GM19438 (cell line): ENCODE measurements at regions not wholly inside any gene's neighbourhood (a gene's known extent, or its start where the extent isn't known, plus 50 kb on each side); places are given as distances from the start of the nearest gene placed in this dataset.
"Not testable (repeated sequence)": the region's sequence is repeated elsewhere in the genome, so short reads cannot be mapped to it uniquely, and the experiment has no call there.

ENCODE experiments used
- ATAC-seq: cut with Tn5 transposase; IDR thresholded peaks from one replicate; pipeline ENCODE4 v1.9.1; 2021; ENCODE audit warnings: low read depth; ENCODE audit not compliant: unreplicated experiment

- ATAC-seq: not testable (repeated sequence)
These were observed 109.0 kb upstream of the IRAK1BP1 start for GRCh38 chr6:78758297-78758798.

GRCh38 chr6:78768271-78768670 is 99.1 kb upstream of the IRAK1BP1 start:
- no peak for ATAC-seq

GRCh38 chr6:78770765-78771164 is 96.6 kb upstream of the IRAK1BP1 start:
- no peak for ATAC-seq

- ATAC-seq: no peak
These were observed 95.8 kb upstream of the IRAK1BP1 start for GRCh38 chr6:78771586-78771985.

- ATAC-seq: no peak
These were observed 86.3 kb upstream of the IRAK1BP1 start for GRCh38 chr6:78781001-78781400.

- ATAC-seq: not testable (repeated sequence)
These were observed 84.0 kb upstream of the IRAK1BP1 start for GRCh38 chr6:78783366-78783765.

GRCh38 chr6:78797270-78797669 is 70.1 kb upstream of the IRAK1BP1 start:
- ATAC-seq: no peak

GRCh38 chr6:78799682-78800081 is 67.7 kb upstream of the IRAK1BP1 start:
- ATAC-seq: no peak

GRCh38 chr6:78806792-78807191 is 60.6 kb upstream of the IRAK1BP1 start:
- ATAC-seq: not testable (repeated sequence)

- ATAC-seq: not testable (repeated sequence)
These were observed 59.5 kb upstream of the IRAK1BP1 start for GRCh38 chr6:78807655-78808355.

- no peak for ATAC-seq
These were observed 58.9 kb upstream of the IRAK1BP1 start for GRCh38 chr6:78808356-78808891.

GRCh38 chr6:78808933-78809332 is 58.4 kb upstream of the IRAK1BP1 start:
- no peak for ATAC-seq

GRCh38 chr6:78810146-78810545 is 57.2 kb upstream of the IRAK1BP1 start:
- no peak for ATAC-seq

GRCh38 chr6:78810698-78811097 is 56.7 kb upstream of the IRAK1BP1 start:
- no peak for ATAC-seq
